K562 (cell line): ENCODE measurements at regions not wholly inside any gene's neighbourhood (a gene's known extent, or its start where the extent isn't known, plus 50 kb on each side); places are given as distances from the start of the nearest gene placed in this dataset.

Source experiments
- AFF1 ChIP-seq, 2 experiments: fragments of 450-650 bp; IDR thresholded peaks; 2 replicates each; pipeline ENCODE4 v1.6.1; 2018; ENCODE audit warnings: mild to moderate bottlenecking in 2 of 2, low read depth in 1 of 2; ENCODE audit not compliant: partially characterized antibody in 2 of 2
- CREB1 ChIP-seq, 2 experiments: sonication (generic) in 1 of 2; formaldehyde crosslinking in 1 of 2; IDR thresholded peaks; 2 replicates each; pipeline versions ENCODE4 v1.6.1 to v1.8.0; 2012 to 2022; ENCODE audit warnings: inconsistent platforms in 1 of 2, mild to moderate bottlenecking in 1 of 2, missing genetic modification reagents in 1 of 2, moderate library complexity in 1 of 2
- CSDE1 ChIP-seq, 2 experiments: fragments of 450-650 bp; IDR thresholded peaks; 2 replicates each; pipeline ENCODE4 v1.6.1; 2016; ENCODE audit warnings: mild to moderate bottlenecking in 1 of 2
- CTCF ChIP-seq, 3 experiments: IDR thresholded peaks in 2 of 3; conservative IDR thresholded peaks in 1 of 3; 2 replicates each; pipeline ENCODE4 v1.5.1; 2011 to 2012; ENCODE audit warnings: low read length in 3 of 3, mild to moderate bottlenecking in 3 of 3, control low read depth in 2 of 3, improper control_type of control experiment in 1 of 3, inconsistent platforms in 1 of 3, low read depth in 1 of 3, mixed read lengths in 1 of 3, moderate library complexity in 1 of 3; ENCODE audit not compliant: insufficient read depth in 2 of 3
- EZH2 ChIP-seq: IDR thresholded peaks from 2 replicates; pipeline ENCODE4 v1.6.1; 2012; ENCODE audit warnings: low read depth, mild to moderate bottlenecking, inconsistent platforms, low read length, borderline replicate concordance
- IRF2 ChIP-seq: sonication (generic); formaldehyde crosslinking; IDR thresholded peaks from 2 replicates; pipeline ENCODE4 v1.8.1; 2022; ENCODE audit warnings: mild to moderate bottlenecking, missing genetic modification reagents
- NEUROD1 ChIP-seq: fragments of 150-350 bp; IDR thresholded peaks from 2 replicates; pipeline ENCODE4 v1.6.1; 2014; ENCODE audit warnings: borderline replicate concordance, low read length, low read depth; ENCODE audit not compliant: partially characterized antibody
- NR2C1 ChIP-seq, 2 experiments: fragments of 450-650 bp; IDR thresholded peaks; 2 replicates each; pipeline ENCODE4 v1.6.1; 2017; ENCODE audit warnings: mild to moderate bottlenecking in 2 of 2, antibody characterized with exemption in 1 of 2, inconsistent platforms in 1 of 2, missing compliant biosample characterization in 1 of 2, missing genetic modification characterization in 1 of 2
- POLR2A ChIP-seq: fragments of 450-650 bp; conservative IDR thresholded peaks from 2 replicates; pipeline ENCODE4 v1.6.1; 2016
- RBBP5 ChIP-seq: fragments of 200-600 bp; sonication (generic); IDR thresholded peaks from 2 replicates; pipeline ENCODE4 v1.6.1; 2012; ENCODE audit warnings: borderline replicate concordance, mild to moderate bottlenecking, low read length, control low read depth, inconsistent platforms; ENCODE audit not compliant: insufficient read depth, poor library complexity, severe bottlenecking
- YY1 ChIP-seq, 3 experiments: IDR thresholded peaks; 2 replicates each; pipeline ENCODE4 v1.6.1; 2011; ENCODE audit warnings: low read length in 2 of 3, mild to moderate bottlenecking in 2 of 3, moderate library complexity in 2 of 3, borderline replicate concordance in 1 of 3, control low read depth in 1 of 3, low read depth in 1 of 3; ENCODE audit not compliant: insufficient read depth in 3 of 3, insufficient replicate concordance in 2 of 3, control insufficient read depth in 1 of 3, insufficient read length in 1 of 3; ENCODE audit errors: extremely low read depth in 1 of 3
- ZBED1 ChIP-seq: IDR thresholded peaks from 2 replicates; pipeline ENCODE4 v1.6.1; 2014
- ZNF511 ChIP-seq: sonication (generic); formaldehyde crosslinking; IDR thresholded peaks from 2 replicates; pipeline ENCODE4 v1.8.0; 2022; ENCODE audit warnings: mild to moderate bottlenecking, missing genetic modification reagents

- TF ChIP-seq CSDE1 (IDR thresholded peaks at IDR 0.05) (no peak), NEUROD1 (no peak), IRF2 (no peak), CREB1 (IDR thresholded peaks at IDR 0.05) (0 out of 2 replicates have a peak, but pooled peaks have one; percentile 10), CREB1 (CRISPR knock-in tag; IDR thresholded peaks at IDR 0.05) (no peak), YY1 (IDR thresholded peaks at IDR 0.05; ENCODE audit: borderline replicate concordance in 1 of 3, control insufficient read depth in 1 of 3, extremely low read depth in 1 of 3, insufficient read depth in 3 of 3, insufficient read length in 1 of 3, insufficient replicate concordance in 2 of 3, low read depth in 1 of 3, low read length in 2 of 3) (no peak), EZH2 (no peak), RBBP5 (no peak), AFF1 (IDR thresholded peaks at IDR 0.05; ENCODE audit: low read depth in 1 of 2, partially characterized antibody in 2 of 2) (no peak), ZNF511 (CRISPR knock-in tag) (no peak), ZBED1 (no peak), CTCF (IDR thresholded peaks at IDR 0.05 in 2 of 3, conservative IDR thresholded peaks at IDR 0.05 in 1 of 3; ENCODE audit: insufficient read depth in 2 of 3, low read depth in 1 of 3, low read length in 3 of 3) (peak; percentile 16 to 44 (median 34); a peak in 3 of 6 replicates), POLR2A (no peak), NR2C1 (IDR thresholded peaks at IDR 0.05) (no peak), NR2C1 (tag; IDR thresholded peaks at IDR 0.05) (no peak)
Observed at GRCh38 chr17:33508215-33508614, 215.1 kb upstream of the ASIC2 start.
